ENCODE measurements at regions not wholly inside any gene's neighbourhood (a gene's known extent, or its start where the extent isn't known, plus 50 kb on each side); places are given as distances from the start of the nearest gene placed in this dataset.

DNA sequence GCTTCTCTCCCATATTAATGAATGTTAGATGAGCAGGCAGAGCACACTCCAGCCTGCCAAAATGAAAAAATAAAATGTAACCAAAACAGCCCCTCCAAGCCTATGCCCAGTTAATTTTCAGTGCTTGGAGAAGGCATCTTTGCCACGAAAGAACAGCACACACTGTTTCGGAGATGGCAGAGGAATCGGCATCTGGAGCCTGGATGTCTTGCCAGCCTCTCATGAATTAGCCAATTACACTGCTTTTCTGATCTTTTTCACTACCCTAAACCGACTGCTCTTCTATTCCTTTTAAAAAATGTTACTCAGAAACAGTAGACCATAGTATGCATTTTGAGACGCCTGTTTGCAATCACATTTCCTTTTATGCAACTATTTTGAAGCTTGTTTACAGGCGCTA is 249.6 kb downstream of the TLE3 start:
- TF ChIP-seq, protein P1, sequence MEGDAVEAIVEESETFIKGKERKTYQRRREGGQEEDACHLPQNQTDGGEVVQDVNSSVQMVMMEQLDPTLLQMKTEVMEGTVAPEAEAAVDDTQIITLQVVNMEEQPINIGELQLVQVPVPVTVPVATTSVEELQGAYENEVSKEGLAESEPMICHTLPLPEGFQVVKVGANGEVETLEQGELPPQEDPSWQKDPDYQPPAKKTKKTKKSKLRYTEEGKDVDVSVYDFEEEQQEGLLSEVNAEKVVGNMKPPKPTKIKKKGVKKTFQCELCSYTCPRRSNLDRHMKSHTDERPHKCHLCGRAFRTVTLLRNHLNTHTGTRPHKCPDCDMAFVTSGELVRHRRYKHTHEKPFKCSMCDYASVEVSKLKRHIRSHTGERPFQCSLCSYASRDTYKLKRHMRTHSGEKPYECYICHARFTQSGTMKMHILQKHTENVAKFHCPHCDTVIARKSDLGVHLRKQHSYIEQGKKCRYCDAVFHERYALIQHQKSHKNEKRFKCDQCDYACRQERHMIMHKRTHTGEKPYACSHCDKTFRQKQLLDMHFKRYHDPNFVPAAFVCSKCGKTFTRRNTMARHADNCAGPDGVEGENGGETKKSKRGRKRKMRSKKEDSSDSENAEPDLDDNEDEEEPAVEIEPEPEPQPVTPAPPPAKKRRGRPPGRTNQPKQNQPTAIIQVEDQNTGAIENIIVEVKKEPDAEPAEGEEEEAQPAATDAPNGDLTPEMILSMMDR (conservative IDR thresholded peaks at IDR 0.05; ENCODE audit: low read depth, low read length): no peak
- TF ChIP-seq FOS (IDR thresholded peaks at IDR 0.05; ENCODE audit: low read depth, low read length) (no peak), SMC3 (IDR thresholded peaks at IDR 0.05; ENCODE audit: low read depth, low read length) (no peak), MAFK (IDR thresholded peaks at IDR 0.05; ENCODE audit: low read depth, low read length) (no peak), BHLHE40 (IDR thresholded peaks at IDR 0.05; ENCODE audit: low read depth, low read length) (no peak), POLR2A (IDR thresholded peaks at IDR 0.05; ENCODE audit: low read depth, low read length) (no peak), RCOR1 (IDR thresholded peaks at IDR 0.05; ENCODE audit: insufficient replicate concordance, low read length) (no peak), ELK1 (IDR thresholded peaks at IDR 0.05; ENCODE audit: borderline replicate concordance, low read depth, low read length) (no peak), CEBPB (IDR thresholded peaks at IDR 0.05; ENCODE audit: low read depth, low read length) (no peak), RAD21 (IDR thresholded peaks at IDR 0.05; ENCODE audit: low read length) (no peak)
